ENCODE measurements at regions not wholly inside any gene's neighbourhood (a gene's known extent, or its start where the extent isn't known, plus 50 kb on each side); places are given as distances from the start of the nearest gene placed in this dataset.

GRCh38 chr6:114569669-114570068, 226.8 kb upstream of the HS3ST5 start:
- no peak for TF ChIP-seq CTCF (IDR thresholded peaks at IDR 0.05; ENCODE audit: low read length)
- TF ChIP-seq EZH2phosphoT487 (IDR thresholded peaks at IDR 0.05; ENCODE audit: low read length), result no peak
